NB4 (cell line): ENCODE measurements at regions not wholly inside any gene's neighbourhood (a gene's known extent, or its start where the extent isn't known, plus 50 kb on each side); places are given as distances from the start of the nearest gene placed in this dataset.

Source experiments
- CTCF ChIP-seq: IDR thresholded peaks from one replicate; pipeline ENCODE4 v1.5.1; 2012; ENCODE audit warnings: low read depth, low read length
- MAX ChIP-seq: IDR thresholded peaks from 2 replicates; pipeline ENCODE4 v1.6.1; 2011; ENCODE audit warnings: low read depth, low read length
- POLR2A ChIP-seq: IDR thresholded peaks from 2 replicates; pipeline ENCODE4 v1.6.1; 2011; ENCODE audit warnings: mild to moderate bottlenecking; ENCODE audit not compliant: insufficient read length; ENCODE audit errors: extremely low read depth

GRCh38 chr6:63493557-63493956 is 78.7 kb upstream of the LOC128125822 start:
- no peak for TF ChIP-seq POLR2A
- no peak for TF ChIP-seq CTCF
- no peak for TF ChIP-seq MAX
